Right atrium auricular region (tissue), 2 donors: ENCODE measurements at regions not wholly inside any gene's neighbourhood (a gene's known extent, or its start where the extent isn't known, plus 50 kb on each side); places are given as distances from the start of the nearest gene placed in this dataset.

Experiments used
- DNase-seq: peaks from one replicate; pipeline ENCODE4 v3.0.0-alpha.2; 2019; ENCODE audit warnings: low spot score
- H3K27ac ChIP-seq, 2 donors: fragments of 200-600 bp; sonication (generic); 1 replicate in 1 of 2; 2 replicates in 1 of 2; pipeline ENCODE4 v1.5.1; 2016 to 2019
- H3K27me3 ChIP-seq, 2 donors: fragments of 200-600 bp; sonication (generic); one replicate each; pipeline versions ENCODE4 v1.5.1 to v1.6.0; 2017 to 2019
- H3K36me3 ChIP-seq: fragments of 200-600 bp; sonication (generic); one replicate; pipeline ENCODE4 v1.5.1; 2016
- H3K4me1 ChIP-seq, 2 donors: fragments of 200-600 bp; sonication (generic); one replicate each; pipeline versions ENCODE4 v1.5.1 to v1.6.0; 2017 to 2019
- H3K4me3 ChIP-seq, 2 donors: fragments of 200-600 bp; sonication (generic); 1 replicate in 1 of 2; 2 replicates in 1 of 2; pipeline ENCODE4 v1.5.1; 2017 to 2019; ENCODE audit warnings: mild to moderate bottlenecking in 1 of 2, moderate library complexity in 1 of 2
- H3K9me3 ChIP-seq, 2 donors: fragments of 200-600 bp; sonication (generic); one replicate each; pipeline ENCODE4 v1.5.1; 2019
- CTCF ChIP-seq, 2 donors: fragments of 200-600 bp; sonication (generic); IDR thresholded peaks; one replicate each; pipeline ENCODE4 v1.5.1; 2019; ENCODE audit warnings: antibody characterized with exemption in 2 of 2

- H3K36me3 ChIP-seq, result no peaks in the 10 kb centered on the region
- no peak for TF ChIP-seq CTCF (IDR thresholded peaks at IDR 0.05)
- H3K27me3 ChIP-seq, result no peaks in the 10 kb centered on the region
- peaks cover 0 to 16% of the 10 kb centered on the region in 2 donors for H3K4me1 ChIP-seq
- H3K4me3 ChIP-seq, result no peak overlapping the region
- no peaks in the 10 kb centered on the region for H3K9me3 ChIP-seq
- peak; percentile 75 for DNase-seq
- peak overlapping the region; percentile 32 to 47 for H3K27ac ChIP-seq
Measured at GRCh38 chr2:18740474-18740881, 151.1 kb upstream of the NT5C1B start.

GRCh38 chr2:18731666-18732065 is 142.3 kb upstream of the NT5C1B start:
- Histone ChIP-seq H3K36me3 (no peaks in the 10 kb centered on the region), H3K4me3 (no peak overlapping the region), H3K9me3 (no peaks in the 10 kb centered on the region), H3K4me1 (no peaks in the 10 kb centered on the region), H3K27ac (no peak overlapping the region), H3K27me3 (no peaks in the 10 kb centered on the region)
- DNase-seq, result no peak
- TF ChIP-seq CTCF (IDR thresholded peaks at IDR 0.05), result no peak

GRCh38 chr2:18724371-18725145 is 135.2 kb upstream of the NT5C1B start:
- Histone ChIP-seq H3K4me1 (peaks cover 0 to 22% of the 10 kb centered on the region in 2 donors), H3K27me3 (no peaks in the 10 kb centered on the region), H3K36me3 (no peaks in the 10 kb centered on the region), H3K4me3 (no peak overlapping the region), H3K9me3 (no peaks in the 10 kb centered on the region), H3K27ac (no peak overlapping the region)
- TF ChIP-seq CTCF (IDR thresholded peaks at IDR 0.05), result no peak
- no peak for DNase-seq

- no peak for TF ChIP-seq CTCF (IDR thresholded peaks at IDR 0.05)
- no peak overlapping the region for H3K27ac ChIP-seq
- H3K4me3 ChIP-seq, result no peak overlapping the region
- no peaks in the 10 kb centered on the region for H3K27me3 ChIP-seq
- DNase-seq, result no peak
- no peaks in the 10 kb centered on the region for H3K36me3 ChIP-seq
- peaks cover 0 to 22% of the 10 kb centered on the region in 2 donors for H3K4me1 ChIP-seq
- H3K9me3 ChIP-seq, result no peaks in the 10 kb centered on the region
Measured at GRCh38 chr2:18723219-18723618, 133.8 kb upstream of the NT5C1B start.

- TF ChIP-seq CTCF (IDR thresholded peaks at IDR 0.05), result no peak
- Histone ChIP-seq H3K4me3 (no peak overlapping the region), H3K27ac (peak overlapping the region in 1 of 2 donors; percentile 38), H3K9me3 (no peaks in the 10 kb centered on the region), H3K4me1 (peaks cover 0 to 22% of the 10 kb centered on the region in 2 donors), H3K27me3 (no peaks in the 10 kb centered on the region), H3K36me3 (no peaks in the 10 kb centered on the region)
- no peak for DNase-seq
Measured at GRCh38 chr2:18722101-18722500, 132.7 kb upstream of the NT5C1B start.
